ENCODE measurements at regions not wholly inside any gene's neighbourhood (a gene's known extent, or its start where the extent isn't known, plus 50 kb on each side); places are given as distances from the start of the nearest gene placed in this dataset.

DNA sequence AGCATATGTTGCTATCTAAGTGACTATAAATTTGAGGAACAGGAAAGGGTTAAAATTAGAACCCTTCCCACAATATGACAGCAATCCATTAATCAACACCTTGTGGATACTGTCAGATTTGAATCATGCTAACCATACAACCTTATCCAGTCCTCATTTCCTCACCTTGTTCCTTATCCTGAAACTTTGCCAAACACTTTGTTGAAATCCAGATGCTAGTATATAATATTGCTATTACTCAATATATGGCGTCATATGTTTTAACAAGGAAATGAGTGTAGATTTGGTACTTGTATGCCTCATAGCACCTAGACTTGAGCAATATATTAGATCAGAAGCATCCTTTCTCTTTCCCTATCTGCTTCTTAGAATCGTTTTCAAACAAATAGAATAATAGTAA is 66.3 kb upstream of the SLC25A13 start:
- no peak for TF ChIP-seq POLR2AphosphoS5 (IDR thresholded peaks at IDR 0.05; ENCODE audit: borderline replicate concordance, low read depth, low read length)
- no peak for TF ChIP-seq EZH2 (IDR thresholded peaks at IDR 0.05)
- TF ChIP-seq FOXP2 (optimal IDR thresholded peaks at IDR 0.05; ENCODE audit: control extremely low read depth, extremely low read length, insufficient read depth): no peak

Data from SK-N-MC (cell line).